ENCODE measurements at regions not wholly inside any gene's neighbourhood (a gene's known extent, or its start where the extent isn't known, plus 50 kb on each side); places are given as distances from the start of the nearest gene placed in this dataset.
"Not testable (repeated sequence)": the region's sequence is repeated elsewhere in the genome, so short reads cannot be mapped to it uniquely, and the experiment has no call there.

DNA sequence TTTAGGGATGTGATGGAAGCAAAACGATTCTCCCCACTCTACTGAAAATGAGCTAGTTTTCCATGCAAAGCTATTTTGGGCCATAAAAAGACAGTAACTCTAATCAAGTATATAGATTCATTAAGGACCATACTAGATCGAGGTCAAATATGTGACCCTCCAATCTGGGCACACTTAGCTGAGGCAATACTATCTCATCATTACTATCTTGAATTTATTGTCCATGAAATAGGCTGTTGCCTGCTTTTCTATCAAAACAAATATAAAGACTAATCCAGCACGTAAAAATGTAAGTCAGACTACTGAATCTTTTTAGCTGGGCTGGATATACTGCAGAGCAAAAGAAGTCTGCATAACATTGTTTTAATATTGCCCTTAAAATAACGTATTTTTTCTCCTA lies 943.1 kb downstream of the NR2F1-AS1 start:
- DNase-seq (ENCODE audit: low spot score), result no peak

DNA sequence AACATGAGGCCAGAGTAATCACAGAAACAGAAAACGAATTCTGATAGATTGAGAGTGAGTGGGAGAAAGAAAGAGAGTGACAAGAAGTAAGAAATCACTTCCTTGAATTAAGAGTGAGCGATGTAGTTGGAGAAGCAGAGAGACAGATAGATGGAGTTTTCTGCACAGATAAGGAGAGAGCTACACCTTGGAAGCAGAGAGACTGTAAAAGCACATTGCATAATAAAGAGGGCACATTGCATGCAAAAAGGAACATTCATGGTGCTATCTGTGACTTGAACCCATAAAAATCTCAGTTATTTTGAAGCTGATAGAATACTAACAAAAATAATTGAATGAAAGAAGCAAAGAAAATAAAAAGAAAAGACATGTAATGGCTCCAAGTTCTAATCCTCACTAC lies 943.8 kb downstream of the NR2F1-AS1 start:
- DNase-seq (ENCODE audit: low spot score), result no peak

DNA sequence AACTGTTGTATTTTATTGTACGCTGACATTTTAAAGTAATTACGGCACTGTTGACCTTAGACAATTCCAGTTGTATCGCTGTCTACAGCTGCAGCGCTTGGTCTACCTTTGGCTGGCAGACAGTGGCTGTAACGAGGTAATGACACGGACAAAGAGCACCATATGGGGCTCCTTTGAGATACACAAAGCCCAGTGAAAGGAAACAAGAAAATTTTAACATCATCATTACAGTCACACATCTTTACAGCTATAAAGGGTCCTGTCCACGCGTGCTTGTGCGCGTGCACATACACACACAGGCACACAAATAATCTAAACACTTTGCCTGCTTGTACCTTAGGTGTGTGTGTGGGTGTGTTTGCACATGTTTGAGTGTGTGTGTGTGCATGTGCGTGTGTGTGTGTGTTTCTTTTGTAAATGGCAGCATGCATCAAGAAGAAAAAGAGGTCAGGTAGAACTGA lies 946.0 kb downstream of the NR2F1-AS1 start:
- DNase-seq (ENCODE audit: low spot score), result no peak

DNA sequence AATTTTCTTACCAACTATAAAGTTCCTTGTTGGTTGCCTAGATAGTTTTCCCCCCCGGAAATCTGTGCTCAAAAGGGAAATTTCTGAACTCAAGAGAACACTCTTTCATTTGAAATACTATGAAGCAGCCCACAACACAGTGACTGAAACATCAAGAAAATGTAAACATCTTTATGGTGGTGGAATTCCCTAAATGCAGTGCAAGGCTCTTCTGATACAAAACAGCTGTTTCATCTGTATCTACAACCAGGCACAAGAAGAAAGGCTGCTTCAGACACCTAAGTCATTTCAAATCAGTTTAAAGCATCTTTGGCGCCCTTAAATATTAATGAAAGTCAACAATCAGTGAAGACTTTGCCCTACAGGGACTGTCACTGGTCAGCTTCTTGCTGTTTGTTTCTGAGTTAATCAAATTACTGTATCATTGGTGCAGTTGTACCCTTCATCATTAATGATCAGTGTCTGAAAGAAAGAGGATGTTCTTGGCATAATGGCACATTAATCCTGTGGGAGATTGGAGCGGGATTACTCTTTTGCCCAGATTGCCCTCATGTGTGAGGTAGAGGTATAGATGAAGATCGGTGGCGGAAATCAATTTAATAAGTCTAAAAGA lies 947.0 kb downstream of the NR2F1-AS1 start:
- DNase-seq (ENCODE audit: low spot score), result no peak

DNA sequence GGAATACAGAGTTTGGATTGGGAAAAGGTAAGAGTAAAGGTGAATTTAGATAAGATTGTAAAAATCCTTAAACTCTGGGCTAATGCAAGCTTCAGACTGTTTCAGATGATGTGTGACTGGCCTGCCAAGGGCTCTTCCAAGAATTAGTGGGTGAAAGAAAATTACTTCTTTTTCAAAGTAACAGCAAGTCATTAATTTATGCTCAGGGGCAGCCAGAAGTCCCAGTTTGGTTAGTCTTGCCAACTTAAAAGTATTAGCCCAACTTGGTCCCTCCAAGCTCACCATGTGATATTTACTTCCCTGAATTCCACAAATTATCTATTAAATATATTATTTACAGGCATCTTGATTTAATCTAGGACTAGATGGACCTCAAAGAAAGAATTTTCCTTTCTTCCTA lies 947.8 kb downstream of the NR2F1-AS1 start:
- no peak for DNase-seq (ENCODE audit: low spot score)

DNA sequence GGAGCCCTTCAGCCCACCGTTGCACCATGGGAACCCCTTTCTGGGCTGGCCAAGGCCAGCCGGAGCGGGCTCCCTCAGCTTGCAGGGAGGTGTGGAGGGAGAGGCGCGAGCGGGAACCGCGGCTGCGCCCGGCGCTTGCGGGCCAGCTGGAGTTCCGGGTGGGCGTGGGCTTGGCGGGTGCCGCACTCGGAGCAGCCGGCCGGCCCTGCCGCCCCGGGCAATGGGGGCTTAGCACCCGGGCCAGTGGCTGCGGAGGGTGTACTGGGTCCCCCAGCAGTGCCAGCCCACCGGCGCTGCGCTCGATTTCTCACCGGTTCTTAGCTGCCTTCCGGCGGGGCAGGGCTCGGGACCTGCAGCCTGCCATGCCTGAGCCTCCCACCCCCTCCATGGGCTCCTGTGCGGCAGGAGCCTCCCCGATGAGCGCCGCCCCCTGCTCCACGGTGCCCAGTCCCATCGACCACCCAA lies 949.8 kb downstream of the NR2F1-AS1 start:
- DNase-seq (ENCODE audit: low spot score), result not testable (repeated sequence)

DNA sequence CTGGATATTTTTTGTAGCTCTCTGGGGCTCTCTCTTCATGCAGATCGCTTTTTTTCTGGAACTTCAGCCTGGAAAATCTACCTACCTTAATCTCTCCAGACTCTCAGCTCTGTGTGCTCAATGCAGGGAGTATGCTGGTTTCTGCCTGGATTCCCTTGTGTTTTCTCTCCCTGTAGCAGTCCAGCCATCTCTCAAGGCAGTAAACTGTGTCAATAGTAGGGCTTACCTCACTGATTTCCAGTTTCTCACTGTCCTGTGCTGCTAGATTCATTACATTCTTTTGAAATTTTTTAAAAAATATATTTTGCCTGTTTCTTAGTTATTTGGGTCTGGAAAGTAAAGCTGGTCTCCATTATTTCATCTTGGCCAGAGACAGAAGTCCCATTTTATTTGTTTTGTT lies 951.4 kb downstream of the NR2F1-AS1 start:
- no peak for DNase-seq (ENCODE audit: low spot score)

DNA sequence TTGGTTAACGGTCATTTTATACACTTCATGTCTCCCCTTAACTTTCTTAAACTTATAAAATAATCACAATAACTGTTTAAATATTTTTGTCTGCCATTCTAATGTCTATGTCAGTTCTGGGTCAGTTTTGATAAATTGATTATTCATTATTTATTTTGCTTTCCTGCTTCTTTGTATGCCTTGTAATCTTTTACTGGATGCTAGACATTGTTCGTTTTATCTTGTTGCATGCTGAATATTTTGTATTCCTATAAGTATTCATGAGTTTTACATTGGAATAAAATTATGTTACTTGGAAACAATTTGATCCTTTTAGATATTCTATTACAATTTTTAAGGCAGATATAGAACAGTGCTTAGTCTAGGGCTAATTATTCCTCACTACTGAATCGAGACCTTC lies 952.0 kb downstream of the NR2F1-AS1 start:
- no peak for DNase-seq (ENCODE audit: low spot score)

DNA sequence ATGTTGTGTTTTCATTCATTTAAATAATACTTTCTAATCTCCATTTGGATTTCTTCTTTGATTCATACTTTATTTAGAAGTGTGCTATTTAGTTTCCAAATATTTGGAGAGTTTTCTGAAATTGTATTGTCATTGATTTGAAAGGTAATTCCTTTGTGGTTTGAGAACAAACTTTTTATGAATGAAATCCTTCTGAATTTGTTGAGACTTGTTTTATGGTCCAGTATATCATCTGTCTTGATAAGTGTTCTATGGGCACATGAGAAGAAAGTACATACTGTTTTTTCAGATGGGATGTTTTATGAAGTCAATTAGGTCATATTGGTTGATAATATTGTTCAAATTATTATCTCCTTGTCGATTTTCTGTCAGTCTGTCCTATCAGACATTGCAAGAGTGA lies 953.8 kb downstream of the NR2F1-AS1 start:
- no peak for DNase-seq (ENCODE audit: low spot score)

DNA sequence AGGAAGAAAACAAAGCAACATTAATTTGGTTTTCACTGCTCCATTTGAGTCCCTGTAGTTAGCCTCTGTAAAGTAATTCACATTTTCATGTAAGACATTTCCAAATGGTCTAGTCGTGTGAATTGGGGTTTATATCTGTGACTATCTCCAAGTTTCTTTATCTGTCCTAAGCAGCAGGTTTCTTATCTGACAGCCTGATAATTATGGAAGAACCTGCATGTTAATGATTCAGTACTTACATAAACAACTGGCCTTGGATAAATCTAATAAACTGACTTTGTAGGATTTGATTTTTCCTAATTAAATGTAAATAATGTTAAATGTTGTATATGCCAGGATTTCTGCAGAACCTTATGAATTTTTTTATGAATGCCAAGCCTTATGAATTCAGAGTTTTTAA lies 964.9 kb downstream of the NR2F1-AS1 start:
- no peak for DNase-seq (ENCODE audit: low spot score)

DNA sequence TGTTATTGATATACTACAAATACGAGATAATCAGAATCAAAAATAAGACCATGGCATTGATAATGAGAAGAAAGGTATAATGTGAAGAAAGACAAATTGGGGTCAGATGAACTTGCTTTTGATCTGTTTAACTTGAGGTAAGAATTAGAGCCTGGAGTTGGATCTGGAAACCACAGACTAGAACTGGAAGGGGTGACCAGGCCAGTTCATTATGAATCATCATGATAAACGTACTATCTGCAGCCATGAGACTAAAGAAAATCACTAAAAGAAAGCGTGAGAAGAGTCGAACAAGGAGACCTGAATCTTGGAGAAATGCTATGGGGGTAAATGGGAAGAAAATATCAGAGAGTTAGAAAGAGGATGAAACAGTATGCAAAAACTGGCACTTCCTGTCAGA lies 967.5 kb downstream of the NR2F1-AS1 start:
- DNase-seq (ENCODE audit: low spot score), result no peak

DNA sequence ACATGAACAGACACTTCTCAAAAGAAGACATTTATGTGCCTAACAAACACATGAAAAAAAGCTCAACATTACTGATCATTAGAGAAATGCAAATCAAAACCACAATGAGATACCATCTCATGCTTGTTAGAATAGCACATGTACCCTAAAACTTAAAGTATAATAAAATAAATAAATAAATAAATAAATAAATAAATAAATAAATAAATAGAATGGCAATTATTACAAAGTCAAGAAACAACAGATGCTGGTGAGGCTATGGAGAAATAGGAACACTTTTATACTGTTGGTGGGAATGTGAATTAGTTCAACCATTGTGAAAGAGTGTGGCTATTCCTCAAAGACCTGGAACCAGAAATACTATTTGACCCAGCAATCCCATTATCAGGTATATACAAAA lies 970.6 kb downstream of the NR2F1-AS1 start:
- DNase-seq (ENCODE audit: low spot score), result not testable (repeated sequence)

DNA sequence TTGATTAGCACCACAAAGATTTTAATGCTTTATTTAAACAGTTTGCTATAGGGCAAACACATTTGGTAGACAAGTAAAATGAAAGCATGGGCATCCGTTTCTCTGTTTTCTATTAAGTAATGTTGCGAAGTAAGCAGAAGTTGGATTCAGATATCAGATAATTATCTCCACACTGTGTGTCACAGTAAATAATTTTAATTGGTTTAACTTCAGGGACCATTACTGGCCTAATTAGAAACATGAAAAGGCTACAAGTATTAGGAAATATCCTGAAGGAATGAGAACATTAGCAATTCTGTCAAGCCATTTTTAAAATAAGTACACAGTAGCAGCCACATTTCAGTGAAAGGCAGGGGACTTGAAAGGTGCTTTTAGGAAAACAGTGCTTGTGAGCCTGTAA lies 975.4 kb downstream of the NR2F1-AS1 start:
- no peak for DNase-seq (ENCODE audit: low spot score)

DNA sequence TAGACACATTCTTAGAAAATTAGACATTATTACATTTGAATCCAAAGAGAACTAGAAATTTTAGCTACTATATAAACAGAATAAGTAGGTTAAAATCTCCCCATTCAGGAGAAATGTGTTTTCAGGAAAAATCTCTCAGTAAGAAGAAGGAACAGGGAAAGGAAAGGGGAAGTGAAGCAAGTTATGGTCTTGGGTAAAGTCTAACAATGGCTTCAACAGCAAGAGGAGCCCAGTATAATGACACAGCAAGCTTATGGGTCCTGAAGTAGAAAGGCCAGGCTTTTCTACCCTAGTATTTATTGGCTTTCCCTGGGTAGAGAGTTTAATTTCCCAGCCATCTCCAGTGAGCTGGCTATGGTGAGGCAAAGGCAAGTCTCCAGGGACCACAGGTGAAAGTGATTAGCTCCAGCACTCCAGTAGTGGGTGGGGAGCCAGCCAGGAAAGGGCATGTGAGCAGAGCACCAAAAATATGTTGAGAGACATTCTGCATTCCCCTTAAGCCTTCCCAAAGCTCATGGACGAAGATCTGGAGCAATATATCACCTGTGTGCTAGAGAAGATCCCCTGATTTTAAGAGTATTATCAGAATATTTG lies 981.7 kb downstream of the NR2F1-AS1 start:
- no peak for DNase-seq (ENCODE audit: low spot score)

DNA sequence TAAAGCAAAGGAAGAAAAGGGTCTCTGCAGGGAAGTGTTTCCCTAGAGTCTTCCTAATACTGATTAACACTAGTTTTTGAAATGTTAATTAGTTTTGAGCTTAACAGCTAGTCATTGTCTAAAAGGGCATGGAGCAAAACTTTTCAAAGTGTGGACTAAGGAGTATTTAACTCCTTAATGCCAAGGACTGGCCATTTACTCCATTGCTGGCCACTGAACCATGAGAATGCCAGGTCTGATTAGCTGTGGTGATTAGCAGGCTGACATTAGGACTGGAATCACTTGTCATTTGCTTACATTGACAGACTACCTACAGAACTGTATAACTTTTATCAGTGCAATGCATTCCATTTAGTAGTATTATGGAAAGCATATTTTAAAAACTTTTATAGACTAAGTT lies 987.0 kb downstream of the NR2F1-AS1 start:
- DNase-seq (ENCODE audit: low spot score), result no peak

DNA sequence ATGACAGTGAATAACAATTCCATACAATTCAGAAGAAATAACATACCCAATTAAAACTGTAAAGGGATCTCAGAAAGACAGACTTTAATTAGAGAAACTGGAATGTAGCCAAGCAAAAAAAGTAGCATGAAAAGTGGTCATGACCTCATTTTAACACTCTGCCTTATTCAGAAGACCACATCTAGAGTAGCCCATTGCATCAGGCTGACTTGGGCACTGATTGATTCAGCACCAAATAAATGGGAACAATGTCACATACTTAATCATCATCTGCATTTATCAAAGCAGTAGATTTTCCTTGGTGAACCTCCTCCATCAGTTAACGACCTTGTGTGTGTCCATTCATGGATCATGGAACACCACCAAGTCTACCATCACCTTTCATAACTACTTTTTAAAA lies 992.1 kb downstream of the NR2F1-AS1 start:
- no peak for DNase-seq (ENCODE audit: low spot score)

DNA sequence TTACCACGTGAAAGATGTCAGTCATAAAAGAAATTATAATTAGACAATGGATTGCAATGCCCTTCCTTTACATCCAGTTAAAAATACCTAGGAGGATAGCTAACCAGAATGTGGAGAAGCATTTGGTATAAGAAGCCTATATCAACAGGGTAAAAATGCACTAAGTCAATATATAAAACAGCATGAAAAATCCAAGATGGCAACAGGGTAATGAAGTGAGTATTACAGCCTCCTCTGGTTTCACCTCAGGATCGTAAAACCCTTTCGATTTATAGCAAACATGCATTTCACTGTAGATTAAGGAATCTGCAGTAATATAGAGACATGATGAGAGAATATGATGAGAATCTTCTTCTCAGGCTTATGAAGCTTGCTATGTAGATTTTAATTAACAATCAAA lies 999.3 kb downstream of the NR2F1-AS1 start:
- no peak for DNase-seq (ENCODE audit: low spot score)

DNA sequence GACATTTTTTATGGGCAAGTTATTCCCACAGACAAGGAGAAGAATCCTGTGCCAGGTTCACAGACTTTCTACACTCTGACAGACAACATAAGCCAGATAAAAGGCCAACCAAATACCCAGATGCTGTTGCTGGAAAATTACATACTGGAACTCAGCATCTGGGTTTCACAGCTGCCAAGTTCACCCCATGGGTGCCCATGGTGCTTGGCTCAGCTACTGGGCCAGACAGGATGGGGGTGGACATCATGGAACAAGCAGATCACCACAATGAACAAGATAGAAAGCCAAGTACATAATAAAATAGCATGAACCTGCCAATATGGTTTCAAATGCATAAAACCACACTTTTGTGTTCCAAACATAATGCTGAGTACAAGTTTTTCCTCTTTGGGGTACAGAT lies 999.8 kb downstream of the NR2F1-AS1 start:
- DNase-seq (ENCODE audit: low spot score), result no peak

DNA sequence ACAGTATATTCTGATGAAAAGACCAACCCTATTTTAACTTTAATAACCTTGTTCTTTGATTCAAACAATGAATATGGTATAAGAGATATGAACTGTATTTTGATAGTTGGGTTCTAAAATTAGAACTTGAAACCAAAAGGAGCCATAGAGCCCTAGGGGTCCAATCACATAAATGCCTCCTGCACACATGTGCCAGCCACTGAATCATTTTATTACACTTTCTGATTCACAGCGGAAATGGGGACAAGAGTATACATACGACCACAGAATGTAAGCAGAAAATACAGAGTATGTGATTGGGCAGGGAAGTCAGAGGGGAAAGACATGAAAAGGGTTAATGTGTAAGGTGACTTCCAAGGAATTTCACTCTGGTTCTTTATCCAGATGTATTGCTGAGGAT lies 1000.2 kb downstream of the NR2F1-AS1 start:
- DNase-seq (ENCODE audit: low spot score), result no peak

DNA sequence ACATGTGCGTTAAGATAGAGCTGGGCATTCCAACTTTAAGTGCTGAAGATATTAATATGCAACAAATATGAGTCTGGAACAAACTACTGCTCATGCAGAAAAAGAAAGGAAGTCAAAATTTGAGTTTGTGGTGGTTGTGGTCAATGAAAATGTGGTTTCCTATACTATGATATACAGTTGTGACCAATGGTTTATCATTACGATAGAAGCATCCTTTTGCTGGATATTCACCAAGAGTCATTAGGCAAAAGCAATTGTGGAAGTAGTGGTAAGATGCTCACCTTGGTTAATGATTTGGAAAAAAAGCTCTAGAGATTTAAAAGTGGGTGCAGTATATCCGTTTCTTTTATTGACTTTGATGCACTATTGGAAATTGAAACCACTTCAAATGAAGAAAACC lies 1007.0 kb downstream of the NR2F1-AS1 start:
- DNase-seq (ENCODE audit: low spot score), result no peak

DNA sequence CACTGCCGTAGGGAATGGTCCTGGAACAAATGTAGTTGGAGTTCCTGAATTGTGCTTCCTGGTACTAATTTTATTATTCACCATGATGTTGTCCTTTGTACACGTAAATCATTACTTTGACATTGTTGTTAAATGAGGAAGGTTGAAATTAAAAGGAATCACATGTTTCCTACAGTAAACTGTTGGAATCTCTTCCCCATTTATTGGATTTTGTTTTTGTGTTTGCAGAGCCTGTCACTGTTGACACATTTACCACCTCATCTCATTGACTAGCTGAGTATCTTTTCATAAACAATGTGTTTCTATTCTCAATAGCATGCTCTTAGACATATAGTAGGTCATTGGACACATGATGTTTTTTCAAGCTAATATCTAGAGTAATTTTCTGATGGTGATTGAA lies 1012.5 kb downstream of the NR2F1-AS1 start:
- DNase-seq (ENCODE audit: low spot score), result no peak

DNA sequence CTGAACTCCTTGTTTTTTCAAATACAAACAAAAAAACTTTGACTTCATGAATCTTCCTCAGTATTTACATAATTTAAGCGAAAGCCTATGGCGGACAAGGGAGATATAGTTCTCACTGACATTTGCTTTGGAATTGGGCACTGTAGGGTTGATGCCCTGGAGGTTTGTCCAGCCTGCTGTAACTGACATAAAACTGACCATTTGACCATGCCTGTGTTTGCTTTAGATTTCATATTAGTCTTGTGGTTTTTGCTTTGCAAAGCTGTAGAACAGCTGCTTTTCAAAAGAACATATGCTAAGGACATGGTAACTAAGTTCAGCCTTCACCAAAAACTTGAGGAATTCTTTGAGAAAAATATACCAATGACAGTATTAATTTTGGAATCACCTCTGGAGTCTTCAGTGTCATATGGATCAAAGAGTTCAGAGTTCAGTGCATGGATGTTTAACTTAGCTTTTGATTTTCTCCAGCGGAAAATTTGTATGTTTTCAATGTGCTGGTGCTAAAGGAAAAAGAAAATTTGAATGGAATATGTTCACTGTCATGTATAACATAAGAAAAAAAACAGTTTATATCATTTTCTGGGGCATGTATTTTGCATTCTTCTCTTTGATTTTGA lies 1013.1 kb downstream of the NR2F1-AS1 start:
- DNase-seq (ENCODE audit: low spot score), result no peak

DNA sequence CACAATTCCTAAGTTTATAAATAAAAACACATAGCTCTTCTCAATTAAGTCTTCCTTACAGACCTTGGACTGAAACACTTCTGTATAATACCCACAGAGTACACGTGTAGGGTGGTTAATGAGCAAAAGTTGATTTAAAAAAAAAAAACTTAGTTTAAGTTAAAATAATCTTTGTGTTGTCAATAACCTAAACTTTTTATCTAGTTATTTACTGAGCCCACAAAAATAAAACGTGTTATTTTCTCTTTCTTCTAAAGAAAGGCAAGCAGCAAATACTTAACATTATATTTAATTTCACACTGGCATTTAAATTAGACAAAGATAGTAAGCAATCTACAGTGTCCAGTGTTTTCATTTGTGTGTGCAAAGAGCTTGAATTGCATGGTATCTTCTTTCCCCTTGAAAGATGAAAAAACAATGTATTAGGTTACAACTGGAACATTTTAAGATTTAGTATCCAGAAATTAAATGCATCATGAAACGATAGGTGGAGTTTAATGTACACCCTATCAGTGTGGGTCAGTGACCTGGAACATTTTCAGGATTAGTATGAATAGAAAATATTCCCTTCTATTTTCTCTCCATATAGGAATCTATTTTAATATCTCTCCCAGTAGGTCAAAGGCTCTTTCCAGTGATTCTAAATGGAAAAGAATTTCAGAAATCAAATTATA lies 1014.8 kb downstream of the NR2F1-AS1 start:
- no peak for DNase-seq (ENCODE audit: low spot score)
